HG02970 (cell line): ENCODE measurements at regions not wholly inside any gene's neighbourhood (a gene's known extent, or its start where the extent isn't known, plus 50 kb on each side); places are given as distances from the start of the nearest gene placed in this dataset.

Experiments used
- ATAC-seq: cut with Tn5 transposase; IDR thresholded peaks from one replicate; pipeline ENCODE4 v1.9.1; 2021; ENCODE audit warnings: mild to moderate bottlenecking, moderate library complexity, moderate number of reproducible peaks; ENCODE audit not compliant: unreplicated experiment, low FRiP score

- no peak for ATAC-seq
Measured at GRCh38 chr15:39381517-39381916, 199.4 kb upstream of the THBS1 start.

- ATAC-seq: no peak
Measured at GRCh38 chr15:39388118-39388517, 192.8 kb upstream of the THBS1 start.

GRCh38 chr15:39391230-39391629 is 189.6 kb upstream of the THBS1 start:
- ATAC-seq: no peak

- no peak for ATAC-seq
Measured at GRCh38 chr15:39392469-39393047, 188.3 kb upstream of the THBS1 start.

GRCh38 chr15:39393575-39394335 is 187.1 kb upstream of the THBS1 start:
- no peak for ATAC-seq

- no peak for ATAC-seq
Measured at GRCh38 chr15:39394496-39394895, 186.4 kb upstream of the THBS1 start.

GRCh38 chr15:39396979-39397615 is 183.8 kb upstream of the THBS1 start:
- ATAC-seq: no peak

GRCh38 chr15:39397883-39398282 is 183.0 kb upstream of the THBS1 start:
- ATAC-seq: no peak

GRCh38 chr15:39399600-39399999 is 181.3 kb upstream of the THBS1 start:
- no peak for ATAC-seq

- no peak for ATAC-seq
Measured at GRCh38 chr15:39400002-39400401, 180.9 kb upstream of the THBS1 start.

- no peak for ATAC-seq
Measured at GRCh38 chr15:39400821-39401550, 179.9 kb upstream of the THBS1 start.

GRCh38 chr15:39403640-39404117 is 177.2 kb upstream of the THBS1 start:
- ATAC-seq: no peak

- ATAC-seq: no peak
Measured at GRCh38 chr15:39404767-39405181, 176.1 kb upstream of the THBS1 start.

GRCh38 chr15:39406485-39406884 is 174.4 kb upstream of the THBS1 start:
- no peak for ATAC-seq

GRCh38 chr15:39407116-39407515 is 173.8 kb upstream of the THBS1 start:
- ATAC-seq: no peak

GRCh38 chr15:39409876-39410530 is 170.9 kb upstream of the THBS1 start:
- no peak for ATAC-seq

GRCh38 chr15:39411102-39411989 is 169.5 kb upstream of the THBS1 start:
- peak; percentile 75 for ATAC-seq

GRCh38 chr15:39413558-39413957 is 167.3 kb upstream of the THBS1 start:
- ATAC-seq: no peak

GRCh38 chr15:39414201-39414600 is 166.7 kb upstream of the THBS1 start:
- ATAC-seq: no peak
